ENCODE measurements at regions not wholly inside any gene's neighbourhood (a gene's known extent, or its start where the extent isn't known, plus 50 kb on each side); places are given as distances from the start of the nearest gene placed in this dataset.
"Not testable (repeated sequence)": the region's sequence is repeated elsewhere in the genome, so short reads cannot be mapped to it uniquely, and the experiment has no call there.

DNA sequence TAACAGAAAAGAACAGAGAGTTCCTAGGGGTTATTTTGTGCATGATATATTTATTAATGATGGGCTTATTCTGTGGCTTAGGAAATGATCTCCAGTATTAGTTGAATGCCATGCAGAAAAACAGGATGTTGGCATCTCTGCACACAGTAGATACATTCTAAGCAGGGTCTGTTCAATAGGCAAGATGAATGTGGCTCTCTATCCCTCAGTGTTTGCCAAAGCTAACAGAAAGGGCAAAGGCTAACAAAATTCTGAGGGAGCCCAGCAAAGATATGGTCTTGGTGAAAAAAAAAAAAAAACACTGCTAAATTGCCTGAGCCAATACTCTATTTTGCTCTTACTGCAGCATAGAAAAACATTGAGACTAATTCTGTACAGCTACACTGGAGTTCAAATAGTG, 1095.8 kb downstream of the UQCRFS1 start:
- Histone ChIP-seq H3K9me3 (no peaks in the 10 kb centered on the region), H3K4me3 (no peak overlapping the region), H3K27ac (no peak overlapping the region), H3K36me3 (no peaks in the 10 kb centered on the region), H3K4me1 (ENCODE audit: control insufficient read depth in 1 of 2, low read depth in 2 of 2) (no peaks in the 10 kb centered on the region), H3K27me3 (replicated peaks; ENCODE audit: insufficient read depth) (no peaks in the 10 kb centered on the region)
- TF ChIP-seq CTCF (IDR thresholded peaks at IDR 0.05), result no peak
- DNase-seq (ENCODE audit: low spot score) (no peak), ATAC-seq (ENCODE audit: insufficient number of reproducible peaks, low FRiP score, low read depth) (no peak)

DNA sequence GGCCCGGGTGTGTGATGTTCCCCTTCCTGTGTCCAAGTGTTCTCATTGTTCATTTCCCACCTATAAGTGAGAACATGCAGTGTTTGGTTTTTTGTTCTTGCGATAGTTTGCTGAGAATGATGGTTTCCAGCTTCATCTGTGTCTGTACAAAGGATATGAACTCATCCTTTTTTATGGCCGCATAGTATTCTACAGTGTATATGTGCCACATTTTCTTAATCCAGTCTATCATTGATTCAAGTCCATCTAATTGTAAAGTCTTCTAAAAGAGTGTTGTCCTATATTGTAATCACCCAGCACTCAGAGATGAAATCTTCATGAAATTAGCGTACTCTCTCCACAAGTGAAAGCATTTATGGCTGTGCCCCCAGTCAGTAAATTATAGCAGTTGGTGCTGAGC, 1096.6 kb downstream of the UQCRFS1 start:
- DNase-seq (ENCODE audit: low spot score); H3K4me3 ChIP-seq; H3K27me3 ChIP-seq (replicated peaks; ENCODE audit: insufficient read depth); ATAC-seq (ENCODE audit: insufficient number of reproducible peaks, low FRiP score, low read depth); H3K27ac ChIP-seq; H3K4me1 ChIP-seq (ENCODE audit: control insufficient read depth in 1 of 2, low read depth in 2 of 2); H3K36me3 ChIP-seq; H3K9me3 ChIP-seq: not testable (repeated sequence)

DNA sequence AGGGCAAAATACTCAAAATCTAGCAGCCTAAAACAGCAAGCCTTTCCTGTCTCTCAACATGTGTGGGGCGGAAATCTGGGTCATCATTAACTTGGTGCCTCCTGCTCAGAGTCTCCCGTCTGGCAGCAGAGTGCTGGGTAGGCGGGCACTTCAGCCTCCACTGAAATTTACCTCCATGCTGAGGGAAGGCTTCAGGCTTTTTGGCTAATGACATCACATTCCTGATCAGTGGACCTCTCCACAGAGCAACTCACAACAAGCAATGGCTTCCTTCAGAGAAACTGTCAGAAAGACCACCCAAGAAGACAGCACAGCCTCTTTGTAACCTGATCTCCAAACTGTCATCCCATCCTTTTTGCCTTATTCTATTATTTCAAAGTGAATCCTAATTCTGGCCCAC, 1109.0 kb downstream of the UQCRFS1 start:
- Histone ChIP-seq H3K9me3 (no peaks in the 10 kb centered on the region), H3K27ac (no peak overlapping the region), H3K27me3 (replicated peaks; ENCODE audit: insufficient read depth) (no peaks in the 10 kb centered on the region), H3K4me1 (ENCODE audit: control insufficient read depth in 1 of 2, low read depth in 2 of 2) (no peaks in the 10 kb centered on the region), H3K36me3 (no peaks in the 10 kb centered on the region), H3K4me3 (no peak overlapping the region)
- TF ChIP-seq CTCF (IDR thresholded peaks at IDR 0.05), result no peak
- ATAC-seq (ENCODE audit: insufficient number of reproducible peaks, low FRiP score, low read depth) (no peak), DNase-seq (ENCODE audit: low spot score) (no peak)

GRCh38 chr19:28084659-28085157, 1128.2 kb downstream of the UQCRFS1 start:
- H3K9me3 ChIP-seq; H3K27me3 ChIP-seq (replicated peaks; ENCODE audit: insufficient read depth); DNase-seq (ENCODE audit: low spot score); H3K36me3 ChIP-seq; H3K27ac ChIP-seq; ATAC-seq (ENCODE audit: insufficient number of reproducible peaks, low FRiP score, low read depth); H3K4me1 ChIP-seq (ENCODE audit: control insufficient read depth in 1 of 2, low read depth in 2 of 2); H3K4me3 ChIP-seq: not testable (repeated sequence)

- ATAC-seq (ENCODE audit: insufficient number of reproducible peaks, low FRiP score, low read depth) (no peak), DNase-seq (ENCODE audit: low spot score) (no peak)
- Histone ChIP-seq H3K27ac (no peak overlapping the region), H3K4me1 (ENCODE audit: control insufficient read depth in 1 of 2, low read depth in 2 of 2) (no peaks in the 10 kb centered on the region), H3K4me3 (no peak overlapping the region), H3K27me3 (replicated peaks; ENCODE audit: insufficient read depth) (no peaks in the 10 kb centered on the region), H3K36me3 (no peaks in the 10 kb centered on the region), H3K9me3 (no peaks in the 10 kb centered on the region)
- no peak for TF ChIP-seq CTCF (IDR thresholded peaks at IDR 0.05)
Measured at GRCh38 chr19:28076628-28077027, 1136.3 kb downstream of the UQCRFS1 start.

DNA sequence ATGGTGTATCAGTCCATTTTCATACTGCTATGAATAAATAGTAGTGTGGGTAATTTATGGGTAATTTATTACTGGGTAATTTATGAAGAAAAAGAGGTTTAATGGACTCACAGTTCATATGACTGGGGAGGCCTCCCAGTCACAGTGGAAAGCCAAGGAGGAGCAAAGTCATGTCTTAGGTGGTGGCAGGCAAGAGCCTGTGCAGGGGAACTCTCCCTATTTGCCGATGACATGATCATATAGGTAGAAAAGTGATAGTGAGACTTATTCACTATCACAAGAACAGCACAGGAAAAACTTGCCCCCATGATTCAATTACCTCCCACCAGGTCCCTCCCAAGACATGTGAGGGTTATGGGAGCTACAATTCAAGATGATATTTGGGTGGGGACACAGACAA, 1137.7 kb downstream of the UQCRFS1 start:
- no peak for DNase-seq (ENCODE audit: low spot score)
- Histone ChIP-seq H3K4me1 (ENCODE audit: control insufficient read depth in 1 of 2, low read depth in 2 of 2) (no peaks in the 10 kb centered on the region), H3K27me3 (replicated peaks; ENCODE audit: insufficient read depth) (no peaks in the 10 kb centered on the region), H3K9me3 (no peaks in the 10 kb centered on the region), H3K4me3 (no peak overlapping the region), H3K27ac (no peak overlapping the region), H3K36me3 (no peaks in the 10 kb centered on the region)
- ATAC-seq (ENCODE audit: insufficient number of reproducible peaks, low FRiP score, low read depth), result no peak
- no peak for TF ChIP-seq CTCF (IDR thresholded peaks at IDR 0.05)
